MM.1S (cell line): ENCODE measurements at regions not wholly inside any gene's neighbourhood (a gene's known extent, or its start where the extent isn't known, plus 50 kb on each side); places are given as distances from the start of the nearest gene placed in this dataset.

Experiments
- DNase-seq: peaks from one replicate; pipeline ENCODE4 v3.0.0-alpha.2; 2015
- H2AFZ ChIP-seq: fragments of 300-600 bp; sonication (generic); 2 replicates; pipeline ENCODE4 v1.6.0; 2016; ENCODE audit warnings: antibody characterized with exemption, low read length
- H3F3A ChIP-seq: fragments of 300-600 bp; sonication (generic); 2 replicates; pipeline ENCODE4 v1.6.1; 2016; ENCODE audit warnings: mild to moderate bottlenecking, antibody characterized with exemption, low read length, moderate library complexity, mixed read lengths; ENCODE audit not compliant: insufficient read depth
- H3K27ac ChIP-seq: fragments of 300-600 bp; sonication (generic); 2 replicates; pipeline ENCODE4 v1.5.1; 2016; ENCODE audit warnings: mild to moderate bottlenecking, low read length
- H3K27me3 ChIP-seq: fragments of 300-600 bp; sonication (generic); replicated peaks from 2 replicates; pipeline ENCODE4 v1.6.0; 2016; ENCODE audit warnings: low read length; ENCODE audit not compliant: insufficient read depth
- H3K36me3 ChIP-seq: fragments of 300-600 bp; sonication (generic); replicated peaks from 2 replicates; pipeline ENCODE4 v1.6.1; 2016; ENCODE audit warnings: mild to moderate bottlenecking, low read length, mixed read lengths; ENCODE audit not compliant: insufficient read depth
- H3K4me1 ChIP-seq: fragments of 300-600 bp; sonication (generic); 2 replicates; pipeline ENCODE4 v1.6.1; 2016; ENCODE audit warnings: low read length, mixed read lengths
- H3K4me2 ChIP-seq: fragments of 300-600 bp; sonication (generic); 2 replicates; pipeline ENCODE4 v1.6.0; 2016; ENCODE audit warnings: low read depth, low read length
- H3K4me3 ChIP-seq: fragments of 300-600 bp; sonication (generic); 2 replicates; pipeline ENCODE4 v1.5.1; 2016; ENCODE audit warnings: low read length, mixed read lengths
- H3K79me2 ChIP-seq: fragments of 300-600 bp; sonication (generic); 2 replicates; pipeline ENCODE4 v1.6.1; 2016; ENCODE audit warnings: mixed run types, low read length, mixed read lengths
- H3K9ac ChIP-seq: fragments of 300-600 bp; sonication (generic); 2 replicates; pipeline ENCODE4 v1.6.1; 2016; ENCODE audit warnings: low read length, mixed read lengths
- H3K9me2 ChIP-seq: fragments of 300-600 bp; sonication (generic); replicated peaks from 2 replicates; pipeline ENCODE4 v1.6.1; 2016; ENCODE audit warnings: mild to moderate bottlenecking, low read length, mixed read lengths; ENCODE audit not compliant: insufficient read depth
- H3K9me3 ChIP-seq: fragments of 300-600 bp; sonication (generic); replicated peaks from 2 replicates; pipeline ENCODE4 v1.6.1; 2016; ENCODE audit warnings: mild to moderate bottlenecking, low read length, mixed read lengths; ENCODE audit not compliant: insufficient read depth
- H4K20me1 ChIP-seq: fragments of 300-600 bp; sonication (generic); 2 replicates; pipeline ENCODE4 v1.6.1; 2016; ENCODE audit warnings: mild to moderate bottlenecking, low read length, moderate library complexity, mixed read lengths; ENCODE audit not compliant: insufficient read depth
- CTCF ChIP-seq: fragments of 300-600 bp; sonication (generic); IDR thresholded peaks from 2 replicates; pipeline ENCODE4 v1.5.1; 2016; ENCODE audit warnings: antibody characterized with exemption, low read length, mixed read lengths
- EZH2 ChIP-seq: fragments of 300-600 bp; sonication (generic); optimal IDR thresholded peaks from 2 replicates; pipeline ENCODE3; 2017; ENCODE audit warnings: low read depth, mild to moderate bottlenecking, antibody characterized with exemption, low read length, mixed read lengths
- EZH2phosphoT487 ChIP-seq: fragments of 300-600 bp; sonication (generic); IDR thresholded peaks from 2 replicates; pipeline ENCODE4 v1.6.1; 2018; ENCODE audit warnings: antibody characterized with exemption, low read length

GRCh38 chr11:112834277-112834755 lies 126.9 kb upstream of the NCAM1 start:
- no peak overlapping the region for H3K27ac ChIP-seq
- no peaks in the 10 kb centered on the region for H4K20me1 ChIP-seq
- H3K27me3 ChIP-seq = no peaks in the 10 kb centered on the region
- TF ChIP-seq EZH2phosphoT487 = no peak
- TF ChIP-seq EZH2 = no peak
- TF ChIP-seq CTCF = no peak
- H3K4me1 ChIP-seq = no peaks in the 10 kb centered on the region
- no peaks in the 10 kb centered on the region for H3K36me3 ChIP-seq
- H3K4me2 ChIP-seq = no peak overlapping the region
- DNase-seq = no peak
- no peaks in the 10 kb centered on the region for H3K9me2 ChIP-seq
- H3K9me3 ChIP-seq = no peaks in the 10 kb centered on the region
- no peak overlapping the region for H2AFZ ChIP-seq
- no peak overlapping the region for H3K9ac ChIP-seq
- H3F3A ChIP-seq = no peaks in the 10 kb centered on the region
- H3K4me3 ChIP-seq = no peak overlapping the region
- H3K79me2 ChIP-seq = no peaks in the 10 kb centered on the region

- H2AFZ ChIP-seq = no peak overlapping the region
- H3K4me1 ChIP-seq = no peaks in the 10 kb centered on the region
- H3K4me3 ChIP-seq = no peak overlapping the region
- TF ChIP-seq EZH2 (no peak), CTCF (no peak), EZH2phosphoT487 (no peak)
- no peaks in the 10 kb centered on the region for H3F3A ChIP-seq
- no peak overlapping the region for H3K4me2 ChIP-seq
- H3K9ac ChIP-seq = no peak overlapping the region
- no peaks in the 10 kb centered on the region for H4K20me1 ChIP-seq
- H3K27me3 ChIP-seq = no peaks in the 10 kb centered on the region
- H3K36me3 ChIP-seq = no peaks in the 10 kb centered on the region
- H3K27ac ChIP-seq = no peak overlapping the region
- no peaks in the 10 kb centered on the region for H3K9me3 ChIP-seq
- H3K9me2 ChIP-seq = no peaks in the 10 kb centered on the region
- no peaks in the 10 kb centered on the region for H3K79me2 ChIP-seq
- no peak for DNase-seq
Observed at GRCh38 chr11:112835591-112836255, 125.5 kb upstream of the NCAM1 start.

GRCh38 chr11:112836256-112836602 lies 125.0 kb upstream of the NCAM1 start:
- no peaks in the 10 kb centered on the region for H3K79me2 ChIP-seq
- no peaks in the 10 kb centered on the region for H3K9me3 ChIP-seq
- no peaks in the 10 kb centered on the region for H3K9me2 ChIP-seq
- H2AFZ ChIP-seq = no peak overlapping the region
- H3F3A ChIP-seq = no peaks in the 10 kb centered on the region
- H3K27me3 ChIP-seq = no peaks in the 10 kb centered on the region
- H3K4me1 ChIP-seq = no peaks in the 10 kb centered on the region
- TF ChIP-seq EZH2 (no peak), CTCF (no peak), EZH2phosphoT487 (no peak)
- H3K9ac ChIP-seq = no peak overlapping the region
- DNase-seq = no peak
- no peaks in the 10 kb centered on the region for H3K36me3 ChIP-seq
- no peak overlapping the region for H3K4me2 ChIP-seq
- H4K20me1 ChIP-seq = no peaks in the 10 kb centered on the region
- H3K27ac ChIP-seq = no peak overlapping the region
- no peak overlapping the region for H3K4me3 ChIP-seq
